Activated T-cell treated with anti-CD3 and anti-CD28 coated beads, Interleukin-2, amount 50 U/mL, for 4 hours (primary cell): ENCODE measurements at regions not wholly inside any gene's neighbourhood (a gene's known extent, or its start where the extent isn't known, plus 50 kb on each side); places are given as distances from the start of the nearest gene placed in this dataset.
"Not testable (repeated sequence)": the region's sequence is repeated elsewhere in the genome, so short reads cannot be mapped to it uniquely, and the experiment has no call there.

Experiments used
- ATAC-seq, 2 donors: fragments of 200-7000 bp; cut with Tn5 transposase; one replicate each; pipeline ENCODE4 v1.10.0; 2021
- DNase-seq: peaks from one replicate; pipeline ENCODE4 v3.0.0-alpha.2; 2020
- H3K27me3 Mint-ChIP-seq: one replicate; pipeline ENCODE4 v1.8.0; 2021; ENCODE audit warnings: low read depth, mixed read lengths
- H3K36me3 Mint-ChIP-seq: one replicate; pipeline ENCODE4 v1.8.0; 2022; ENCODE audit warnings: mixed read lengths; ENCODE audit not compliant: insufficient read depth
- H3K4me1 Mint-ChIP-seq: one replicate; pipeline ENCODE4 v1.8.0; 2021; ENCODE audit warnings: low read depth, mixed read lengths
- H3K4me3 Mint-ChIP-seq: one replicate; pipeline ENCODE4 v1.8.0; 2021; ENCODE audit warnings: mild to moderate bottlenecking, moderate library complexity, mixed read lengths
- H3K9me3 Mint-ChIP-seq: one replicate; pipeline ENCODE4 v1.8.0; 2021; ENCODE audit warnings: mixed read lengths

GRCh38 chr13:18993884-18994660, 187.6 kb downstream of the TUBA3C start:
- H3K27me3 Mint-ChIP-seq: peaks cover 3% of the 10 kb centered on the region
- H3K4me1 Mint-ChIP-seq: peaks cover 5% of the 10 kb centered on the region
- peaks cover 2% of the 10 kb centered on the region for H3K36me3 Mint-ChIP-seq
- no peak overlapping the region for H3K4me3 Mint-ChIP-seq
- ATAC-seq (no peak), DNase-seq (no peak)
- peaks cover 4% of the 10 kb centered on the region for H3K9me3 Mint-ChIP-seq

GRCh38 chr13:18992791-18993190, 188.8 kb downstream of the TUBA3C start:
- Mint-ChIP-seq H3K4me3 (no peak overlapping the region), H3K4me1 (peaks cover 4% of the 10 kb centered on the region), H3K27me3 (peaks cover 3% of the 10 kb centered on the region), H3K9me3 (peaks cover 4% of the 10 kb centered on the region), H3K36me3 (peaks cover 2% of the 10 kb centered on the region)
- ATAC-seq: no peak
- DNase-seq: no peak

- Mint-ChIP-seq H3K4me1 (peaks cover under 1% of the 10 kb centered on the region), H3K4me3 (no peak overlapping the region), H3K36me3 (peaks cover 2% of the 10 kb centered on the region), H3K27me3 (peaks cover 5% of the 10 kb centered on the region), H3K9me3 (peaks cover 4% of the 10 kb centered on the region)
- DNase-seq (no peak), ATAC-seq (no peak)
These were observed 190.6 kb downstream of the TUBA3C start for GRCh38 chr13:18991060-18991459.

- DNase-seq (no peak), ATAC-seq (no peak)
- Mint-ChIP-seq H3K27me3 (peaks cover 2% of the 10 kb centered on the region), H3K4me3 (no peak overlapping the region), H3K36me3 (no peaks in the 10 kb centered on the region), H3K9me3 (no peaks in the 10 kb centered on the region), H3K4me1 (no peaks in the 10 kb centered on the region)
These were observed 203.2 kb downstream of the TUBA3C start for GRCh38 chr13:18978447-18978846.

DNA sequence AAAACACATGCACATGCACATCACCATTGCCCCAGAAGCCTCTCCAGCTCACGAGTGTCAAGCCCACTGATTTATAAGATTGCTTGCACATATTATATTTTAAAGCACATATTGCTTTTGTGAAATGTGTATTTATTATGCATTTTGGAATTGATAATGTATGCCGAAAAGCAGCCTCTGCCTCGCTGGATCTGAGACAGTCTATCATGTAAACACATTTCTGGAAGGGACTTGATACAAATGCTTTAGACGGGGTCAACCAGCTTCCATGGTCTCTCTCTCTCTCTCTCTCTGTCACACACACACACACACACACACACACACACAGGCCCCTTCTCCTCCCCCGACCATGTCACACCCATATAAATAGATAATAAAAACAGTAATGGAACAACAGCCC, 203.8 kb downstream of the TUBA3C start:
- ATAC-seq (no peak), DNase-seq (no peak)
- Mint-ChIP-seq H3K9me3 (no peaks in the 10 kb centered on the region), H3K4me1 (no peaks in the 10 kb centered on the region), H3K27me3 (peaks cover under 1% of the 10 kb centered on the region), H3K36me3 (no peaks in the 10 kb centered on the region), H3K4me3 (no peak overlapping the region)

DNA sequence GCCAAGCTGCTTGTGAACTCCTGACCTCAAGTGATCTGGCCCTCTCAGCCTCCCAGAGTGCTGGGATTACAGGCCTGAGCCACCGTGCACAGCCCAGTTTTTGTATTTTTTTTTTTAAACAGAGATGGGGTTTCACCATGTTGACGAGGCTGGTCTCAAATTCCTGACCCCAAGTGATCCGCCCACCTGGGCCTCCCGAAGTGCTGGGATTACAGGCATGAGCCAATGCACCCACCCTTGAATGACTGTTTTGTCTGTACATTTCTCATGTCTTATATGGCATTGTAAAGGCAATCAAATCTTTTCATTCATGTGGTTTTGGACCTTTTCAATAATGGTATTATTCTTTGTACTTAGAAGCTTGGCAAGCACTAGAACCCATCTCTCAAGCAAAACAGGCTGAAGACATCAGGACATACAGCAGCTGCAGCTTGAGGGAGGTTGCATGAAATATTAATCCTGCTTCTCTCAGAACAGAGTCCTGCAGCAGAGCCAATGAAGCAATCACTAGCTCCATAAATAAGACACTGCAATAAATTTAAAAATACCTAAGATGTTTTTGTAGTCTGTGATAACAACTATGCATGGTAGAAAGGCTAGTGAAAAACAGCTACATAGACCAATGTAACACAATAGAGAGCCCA, 209.9 kb downstream of the TUBA3C start:
- H3K4me1 Mint-ChIP-seq: no peaks in the 10 kb centered on the region
- no peak for ATAC-seq
- H3K9me3 Mint-ChIP-seq: no peaks in the 10 kb centered on the region
- no peak for DNase-seq
- H3K27me3 Mint-ChIP-seq: no peaks in the 10 kb centered on the region
- H3K36me3 Mint-ChIP-seq: no peaks in the 10 kb centered on the region
- no peak overlapping the region for H3K4me3 Mint-ChIP-seq

DNA sequence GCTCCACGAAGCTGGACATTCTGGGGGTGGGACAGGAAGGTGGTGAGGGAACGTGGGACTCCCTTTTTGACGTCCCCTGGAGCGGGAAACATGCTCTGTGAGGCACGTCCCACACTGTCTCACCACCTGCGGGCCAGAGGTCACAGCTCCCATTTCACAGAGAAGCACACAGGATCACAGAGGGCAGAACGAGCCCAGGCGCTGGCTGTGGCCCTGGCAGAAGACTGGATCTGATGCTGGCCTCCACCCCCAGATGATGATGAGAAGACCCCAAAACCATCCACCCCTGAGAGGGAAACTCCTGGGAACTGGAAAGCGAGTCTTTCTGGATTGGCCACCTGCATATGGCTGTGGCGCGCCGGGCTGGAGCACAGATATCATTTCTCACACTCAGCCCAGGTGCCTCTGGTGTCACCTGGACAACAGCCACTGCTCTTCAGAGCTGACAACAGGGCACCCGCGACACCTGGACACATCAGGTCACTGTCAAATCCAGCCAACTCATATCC, 216.2 kb downstream of the TUBA3C start:
- H3K27me3 Mint-ChIP-seq: no peaks in the 10 kb centered on the region
- no peak overlapping the region for H3K4me3 Mint-ChIP-seq
- no peak for ATAC-seq
- DNase-seq: no peak
- peaks cover 5% of the 10 kb centered on the region for H3K9me3 Mint-ChIP-seq
- no peaks in the 10 kb centered on the region for H3K4me1 Mint-ChIP-seq
- H3K36me3 Mint-ChIP-seq: no peaks in the 10 kb centered on the region

- no peak for DNase-seq
- no peak for ATAC-seq
- Mint-ChIP-seq H3K27me3 (no peaks in the 10 kb centered on the region), H3K36me3 (no peaks in the 10 kb centered on the region), H3K4me3 (no peak overlapping the region), H3K9me3 (peaks cover 5% of the 10 kb centered on the region), H3K4me1 (no peaks in the 10 kb centered on the region)
These were observed 216.7 kb downstream of the TUBA3C start for GRCh38 chr13:18964942-18965341.

DNA sequence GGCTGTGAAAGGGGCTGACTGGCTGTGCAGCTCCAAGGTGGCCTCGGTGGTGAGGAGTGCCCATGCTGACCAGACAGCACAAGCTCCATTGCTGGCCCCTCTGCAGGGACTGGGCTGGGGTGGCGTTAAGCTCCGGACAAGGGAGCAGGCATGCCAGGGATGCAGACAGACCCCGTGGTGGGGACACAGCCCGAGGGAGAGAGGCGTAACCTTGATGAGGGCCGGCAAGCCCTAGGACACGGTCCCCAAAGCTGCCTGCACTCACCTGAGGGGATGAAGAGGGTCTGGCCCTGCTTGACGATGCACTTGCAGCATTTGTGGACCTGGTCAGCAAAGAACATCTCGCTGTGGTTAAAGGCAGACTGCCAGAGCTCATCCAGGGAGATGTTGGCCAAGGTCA, 217.9 kb downstream of the TUBA3C start:
- not testable (repeated sequence) for H3K4me1 Mint-ChIP-seq, H3K4me3 Mint-ChIP-seq, H3K27me3 Mint-ChIP-seq, H3K9me3 Mint-ChIP-seq, DNase-seq, ATAC-seq, H3K36me3 Mint-ChIP-seq

- Mint-ChIP-seq H3K9me3 (peaks cover 5% of the 10 kb centered on the region), H3K4me1 (no peaks in the 10 kb centered on the region), H3K4me3 (no peak overlapping the region), H3K27me3 (no peaks in the 10 kb centered on the region), H3K36me3 (no peaks in the 10 kb centered on the region)
- ATAC-seq: no peak
- no peak for DNase-seq
These were observed 219.4 kb downstream of the TUBA3C start for GRCh38 chr13:18962168-18962734.

DNA sequence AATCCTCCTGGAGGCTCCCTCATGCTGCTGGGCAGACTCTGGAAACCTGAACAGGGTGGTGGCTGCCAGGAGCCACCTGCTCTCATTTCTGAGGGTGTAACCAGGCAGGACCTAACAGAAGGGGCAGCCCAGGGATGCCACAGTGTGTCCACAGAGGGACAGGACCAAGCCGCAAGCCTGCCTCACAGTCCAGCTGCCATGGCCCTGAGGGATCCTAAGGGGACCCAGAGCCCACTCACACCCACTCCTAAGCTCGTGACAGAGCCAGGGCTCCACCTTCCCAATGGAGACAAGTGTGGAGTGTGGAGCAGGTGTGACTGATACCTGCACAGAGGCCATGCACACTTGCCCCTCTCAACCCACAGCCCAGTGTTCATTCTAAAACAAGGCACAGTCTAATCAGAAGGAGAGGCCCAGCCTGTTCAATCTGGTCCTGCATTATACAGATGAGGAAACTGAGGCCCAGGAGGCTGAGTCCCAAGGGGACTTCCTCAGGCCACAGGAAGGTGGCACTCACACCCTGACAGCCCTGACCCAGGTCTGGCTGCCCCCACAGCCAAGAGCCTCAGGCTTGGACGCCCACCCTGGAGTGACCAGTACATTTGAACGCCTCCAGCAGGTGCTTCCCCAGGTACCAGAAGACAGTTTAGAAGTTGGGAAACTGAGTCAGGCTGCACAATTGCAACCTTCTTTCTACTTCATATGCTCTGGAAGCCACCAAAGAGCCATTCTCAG, 220.1 kb downstream of the TUBA3C start:
- Mint-ChIP-seq H3K4me3 (no peak overlapping the region), H3K4me1 (no peaks in the 10 kb centered on the region), H3K27me3 (no peaks in the 10 kb centered on the region), H3K9me3 (peaks cover 12% of the 10 kb centered on the region), H3K36me3 (no peaks in the 10 kb centered on the region)
- no peak for DNase-seq
- ATAC-seq: no peak

DNA sequence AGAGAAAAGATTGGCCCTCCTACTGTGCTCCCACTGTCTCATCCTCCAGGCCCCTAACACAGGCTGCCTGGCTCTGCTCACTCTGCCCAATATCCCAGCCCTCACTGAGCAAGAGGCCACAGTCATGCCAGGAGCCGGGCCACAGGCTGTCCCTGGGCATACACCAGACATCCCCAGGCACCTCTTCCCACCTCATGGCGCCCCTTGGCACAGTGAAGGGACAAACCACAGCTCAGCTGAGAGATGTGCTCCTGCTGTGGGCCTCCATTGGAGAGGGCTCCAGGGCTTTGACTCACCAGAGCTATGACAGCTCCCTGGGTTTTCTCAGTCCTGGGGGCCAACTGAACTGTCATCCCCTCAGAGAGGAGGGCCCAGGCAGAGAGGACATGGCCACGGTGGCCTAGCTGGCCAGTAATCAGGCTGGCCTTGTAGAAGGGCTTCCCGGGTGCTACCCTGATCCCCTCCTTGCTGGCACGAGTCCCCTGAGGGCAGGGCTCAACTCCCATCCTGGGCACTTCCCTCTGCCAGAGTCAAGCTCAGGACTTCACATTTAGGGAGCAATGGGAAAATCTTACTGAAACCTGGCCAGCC, 220.9 kb downstream of the TUBA3C start:
- Mint-ChIP-seq H3K4me3 (no peak overlapping the region), H3K4me1 (no peaks in the 10 kb centered on the region), H3K27me3 (no peaks in the 10 kb centered on the region), H3K9me3 (peaks cover 15% of the 10 kb centered on the region), H3K36me3 (no peaks in the 10 kb centered on the region)
- DNase-seq (no peak), ATAC-seq (no peak)

DNA sequence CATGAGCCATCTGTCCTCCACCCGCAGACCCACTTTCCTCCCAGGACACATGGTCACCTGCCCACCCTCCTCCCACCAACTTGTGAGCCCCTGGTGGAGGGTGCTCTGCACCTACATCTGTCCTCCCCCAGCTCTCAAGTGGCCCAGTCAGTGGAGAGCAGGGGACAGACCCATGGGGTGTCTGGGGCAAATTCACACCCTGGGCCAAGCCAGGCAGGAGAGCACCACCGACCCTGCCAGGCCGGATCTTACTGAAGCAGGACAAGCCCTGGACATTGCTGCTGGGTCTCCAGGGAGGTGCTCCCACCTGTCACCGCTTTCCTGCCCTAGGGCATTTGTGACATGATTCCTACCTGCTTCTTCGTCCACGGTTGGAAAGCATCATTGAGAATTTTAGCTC, 221.6 kb downstream of the TUBA3C start:
- DNase-seq (no peak), ATAC-seq (no peak)
- no peaks in the 10 kb centered on the region for H3K27me3 Mint-ChIP-seq
- peaks cover 20% of the 10 kb centered on the region for H3K9me3 Mint-ChIP-seq
- no peaks in the 10 kb centered on the region for H3K4me1 Mint-ChIP-seq
- no peaks in the 10 kb centered on the region for H3K36me3 Mint-ChIP-seq
- H3K4me3 Mint-ChIP-seq: no peak overlapping the region

GRCh38 chr13:18959229-18959628, 222.4 kb downstream of the TUBA3C start:
- H3K27me3 Mint-ChIP-seq: no peaks in the 10 kb centered on the region
- H3K4me3 Mint-ChIP-seq: no peak overlapping the region
- no peaks in the 10 kb centered on the region for H3K36me3 Mint-ChIP-seq
- DNase-seq: no peak
- ATAC-seq: no peak
- H3K9me3 Mint-ChIP-seq: peaks cover 20% of the 10 kb centered on the region
- no peaks in the 10 kb centered on the region for H3K4me1 Mint-ChIP-seq
